ENCODE measurements at regions not wholly inside any gene's neighbourhood (a gene's known extent, or its start where the extent isn't known, plus 50 kb on each side); places are given as distances from the start of the nearest gene placed in this dataset.

DNA sequence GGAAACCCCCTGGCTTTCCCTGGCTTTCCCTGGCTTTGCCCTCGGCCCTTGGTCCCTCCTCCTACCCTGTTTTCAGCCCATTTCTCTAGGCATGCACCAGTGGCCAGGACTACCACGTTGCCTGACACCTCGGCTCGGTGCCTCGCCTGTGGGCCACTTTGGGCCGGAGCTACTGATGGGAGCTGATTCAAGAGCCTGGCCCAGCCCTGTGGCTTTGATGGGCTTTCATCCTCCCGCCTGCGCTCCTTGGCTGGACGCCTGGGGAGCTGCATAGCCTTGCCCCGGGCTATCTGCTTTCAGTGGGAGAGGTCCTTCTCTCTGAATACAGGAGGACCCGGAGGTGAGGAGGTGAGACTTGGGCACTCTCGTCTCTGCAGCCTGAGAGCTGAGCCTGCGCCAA, 192.7 kb upstream of the HES1 start:
- Histone ChIP-seq H3K27me3 (ENCODE audit: insufficient read depth, low read depth, low read length) (no peaks in the 10 kb centered on the region), H3F3A (ENCODE audit: insufficient read depth, low read length, poor library complexity, severe bottlenecking) (no peaks in the 10 kb centered on the region), H2AFZ (ENCODE audit: low read depth, low read length) (no peak overlapping the region), H3K36me3 (ENCODE audit: insufficient read depth, low read length) (no peaks in the 10 kb centered on the region), H3K4me2 (ENCODE audit: low read length) (no peak overlapping the region), H4K20me1 (ENCODE audit: insufficient read depth) (no peaks in the 10 kb centered on the region), H3K9me2 (ENCODE audit: insufficient read depth, low read length) (no peaks in the 10 kb centered on the region), H3K9me3 (ENCODE audit: low read length) (no peaks in the 10 kb centered on the region), H3K27ac (ENCODE audit: low read length) (no peak overlapping the region), H3K4me3 (ENCODE audit: low read length) (no peak overlapping the region), H3K9ac (ENCODE audit: low read length) (no peak overlapping the region), H3K79me2 (replicated peaks; ENCODE audit: insufficient read depth, low read length) (no peaks in the 10 kb centered on the region)
- TF ChIP-seq EP300 (conservative IDR thresholded peaks at IDR 0.05; ENCODE audit: poor library complexity, severe bottlenecking) (no peak), RAD21 (conservative IDR thresholded peaks at IDR 0.05) (no peak), POLR2AphosphoS5 (IDR thresholded peaks at IDR 0.05) (no peak), SMC3 (conservative IDR thresholded peaks at IDR 0.05; ENCODE audit: poor library complexity) (no peak), MXI1 (conservative IDR thresholded peaks at IDR 0.05; ENCODE audit: poor library complexity, severe bottlenecking) (no peak), TAF1 (IDR thresholded peaks at IDR 0.05; ENCODE audit: low read depth) (no peak), EZH2 (IDR thresholded peaks at IDR 0.05; ENCODE audit: borderline replicate concordance, insufficient read depth, low read length, poor library complexity, severe bottlenecking) (no peak)
- TF ChIP-seq, protein P1, sequence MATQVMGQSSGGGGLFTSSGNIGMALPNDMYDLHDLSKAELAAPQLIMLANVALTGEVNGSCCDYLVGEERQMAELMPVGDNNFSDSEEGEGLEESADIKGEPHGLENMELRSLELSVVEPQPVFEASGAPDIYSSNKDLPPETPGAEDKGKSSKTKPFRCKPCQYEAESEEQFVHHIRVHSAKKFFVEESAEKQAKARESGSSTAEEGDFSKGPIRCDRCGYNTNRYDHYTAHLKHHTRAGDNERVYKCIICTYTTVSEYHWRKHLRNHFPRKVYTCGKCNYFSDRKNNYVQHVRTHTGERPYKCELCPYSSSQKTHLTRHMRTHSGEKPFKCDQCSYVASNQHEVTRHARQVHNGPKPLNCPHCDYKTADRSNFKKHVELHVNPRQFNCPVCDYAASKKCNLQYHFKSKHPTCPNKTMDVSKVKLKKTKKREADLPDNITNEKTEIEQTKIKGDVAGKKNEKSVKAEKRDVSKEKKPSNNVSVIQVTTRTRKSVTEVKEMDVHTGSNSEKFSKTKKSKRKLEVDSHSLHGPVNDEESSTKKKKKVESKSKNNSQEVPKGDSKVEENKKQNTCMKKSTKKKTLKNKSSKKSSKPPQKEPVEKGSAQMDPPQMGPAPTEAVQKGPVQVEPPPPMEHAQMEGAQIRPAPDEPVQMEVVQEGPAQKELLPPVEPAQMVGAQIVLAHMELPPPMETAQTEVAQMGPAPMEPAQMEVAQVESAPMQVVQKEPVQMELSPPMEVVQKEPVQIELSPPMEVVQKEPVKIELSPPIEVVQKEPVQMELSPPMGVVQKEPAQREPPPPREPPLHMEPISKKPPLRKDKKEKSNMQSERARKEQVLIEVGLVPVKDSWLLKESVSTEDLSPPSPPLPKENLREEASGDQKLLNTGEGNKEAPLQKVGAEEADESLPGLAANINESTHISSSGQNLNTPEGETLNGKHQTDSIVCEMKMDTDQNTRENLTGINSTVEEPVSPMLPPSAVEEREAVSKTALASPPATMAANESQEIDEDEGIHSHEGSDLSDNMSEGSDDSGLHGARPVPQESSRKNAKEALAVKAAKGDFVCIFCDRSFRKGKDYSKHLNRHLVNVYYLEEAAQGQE (IDR thresholded peaks at IDR 0.05; ENCODE audit: borderline replicate concordance), result no peak
- TF ChIP-seq, protein P2, sequence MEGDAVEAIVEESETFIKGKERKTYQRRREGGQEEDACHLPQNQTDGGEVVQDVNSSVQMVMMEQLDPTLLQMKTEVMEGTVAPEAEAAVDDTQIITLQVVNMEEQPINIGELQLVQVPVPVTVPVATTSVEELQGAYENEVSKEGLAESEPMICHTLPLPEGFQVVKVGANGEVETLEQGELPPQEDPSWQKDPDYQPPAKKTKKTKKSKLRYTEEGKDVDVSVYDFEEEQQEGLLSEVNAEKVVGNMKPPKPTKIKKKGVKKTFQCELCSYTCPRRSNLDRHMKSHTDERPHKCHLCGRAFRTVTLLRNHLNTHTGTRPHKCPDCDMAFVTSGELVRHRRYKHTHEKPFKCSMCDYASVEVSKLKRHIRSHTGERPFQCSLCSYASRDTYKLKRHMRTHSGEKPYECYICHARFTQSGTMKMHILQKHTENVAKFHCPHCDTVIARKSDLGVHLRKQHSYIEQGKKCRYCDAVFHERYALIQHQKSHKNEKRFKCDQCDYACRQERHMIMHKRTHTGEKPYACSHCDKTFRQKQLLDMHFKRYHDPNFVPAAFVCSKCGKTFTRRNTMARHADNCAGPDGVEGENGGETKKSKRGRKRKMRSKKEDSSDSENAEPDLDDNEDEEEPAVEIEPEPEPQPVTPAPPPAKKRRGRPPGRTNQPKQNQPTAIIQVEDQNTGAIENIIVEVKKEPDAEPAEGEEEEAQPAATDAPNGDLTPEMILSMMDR (IDR thresholded peaks at IDR 0.05; ENCODE audit: poor library complexity, severe bottlenecking), result no peak

GRCh38 chr3:193943851-193944517, 192.0 kb upstream of the HES1 start:
- H4K20me1 ChIP-seq (ENCODE audit: insufficient read depth), result no peaks in the 10 kb centered on the region
- H3K4me2 ChIP-seq (ENCODE audit: low read length), result no peak overlapping the region
- no peaks in the 10 kb centered on the region for H3F3A ChIP-seq (ENCODE audit: insufficient read depth, low read length, poor library complexity, severe bottlenecking)
- H3K27ac ChIP-seq (ENCODE audit: low read length), result no peak overlapping the region
- H3K9me3 ChIP-seq (ENCODE audit: low read length), result no peaks in the 10 kb centered on the region
- no peak overlapping the region for H2AFZ ChIP-seq (ENCODE audit: low read depth, low read length)
- H3K27me3 ChIP-seq (ENCODE audit: insufficient read depth, low read depth, low read length), result no peaks in the 10 kb centered on the region
- no peak overlapping the region for H3K4me3 ChIP-seq (ENCODE audit: low read length)
- no peaks in the 10 kb centered on the region for H3K36me3 ChIP-seq (ENCODE audit: insufficient read depth, low read length)
- H3K79me2 ChIP-seq (replicated peaks; ENCODE audit: insufficient read depth, low read length), result no peaks in the 10 kb centered on the region
- TF ChIP-seq EP300 (conservative IDR thresholded peaks at IDR 0.05; ENCODE audit: poor library complexity, severe bottlenecking), result no peak
- TF ChIP-seq RAD21 (conservative IDR thresholded peaks at IDR 0.05), result no peak
- TF ChIP-seq, protein P2 (IDR thresholded peaks at IDR 0.05; ENCODE audit: poor library complexity, severe bottlenecking), result no peak
- TF ChIP-seq EZH2 (IDR thresholded peaks at IDR 0.05; ENCODE audit: borderline replicate concordance, insufficient read depth, low read length, poor library complexity, severe bottlenecking), result no peak
- TF ChIP-seq, protein P1 (IDR thresholded peaks at IDR 0.05; ENCODE audit: borderline replicate concordance), result no peak
- no peak for TF ChIP-seq POLR2AphosphoS5 (IDR thresholded peaks at IDR 0.05)
- no peak for TF ChIP-seq MXI1 (conservative IDR thresholded peaks at IDR 0.05; ENCODE audit: poor library complexity, severe bottlenecking)
- TF ChIP-seq SMC3 (conservative IDR thresholded peaks at IDR 0.05; ENCODE audit: poor library complexity), result no peak
- no peak for TF ChIP-seq TAF1 (IDR thresholded peaks at IDR 0.05; ENCODE audit: low read depth)
- H3K9ac ChIP-seq (ENCODE audit: low read length), result no peak overlapping the region
- H3K9me2 ChIP-seq (ENCODE audit: insufficient read depth, low read length), result no peaks in the 10 kb centered on the region

Measured in neural cell (in vitro differentiated cells).